Calu3 (cell line): ENCODE measurements at regions not wholly inside any gene's neighbourhood (a gene's known extent, or its start where the extent isn't known, plus 50 kb on each side); places are given as distances from the start of the nearest gene placed in this dataset.

Source experiments
- BruUV-seq: library from RNA; stranded (reverse); fragments of 400-500 nt; replicated peaks from 2 replicates; lab custom pipeline; 2021; lab: Mats Ljungman, UMichigan
- CTCF ChIA-PET: fragments of 300-600 bp; sonication (Branson Sonifier 250); formaldehyde crosslinking; loops from one replicate; lab custom pipeline; 2022; ENCODE audit warnings: antibody characterized with exemption; lab: Charles Lee
- DNase-seq: peaks from one replicate; pipeline ENCODE4 v3.0.0; 2022
- H3K27ac Mint-ChIP-seq: one replicate; pipeline ENCODE4 v1.8.0; 2022; ENCODE audit warnings: mixed read lengths; ENCODE audit not compliant: unreplicated experiment
- H3K27me3 Mint-ChIP-seq: one replicate; pipeline ENCODE4 v1.8.0; 2022; ENCODE audit warnings: mixed read lengths; ENCODE audit not compliant: unreplicated experiment
- H3K36me3 Mint-ChIP-seq: one replicate; pipeline ENCODE4 v1.8.0; 2022; ENCODE audit warnings: mild to moderate bottlenecking, moderate library complexity, mixed read lengths; ENCODE audit not compliant: insufficient read depth, unreplicated experiment
- H3K4me1 Mint-ChIP-seq: one replicate; pipeline ENCODE4 v1.8.0; 2022; ENCODE audit warnings: mild to moderate bottlenecking, low read depth, mixed read lengths; ENCODE audit not compliant: unreplicated experiment
- H3K4me3 Mint-ChIP-seq: one replicate; pipeline ENCODE4 v1.8.0; 2022; ENCODE audit warnings: mild to moderate bottlenecking, low read depth, moderate library complexity, mixed read lengths; ENCODE audit not compliant: unreplicated experiment
- H3K9me3 Mint-ChIP-seq: one replicate; pipeline ENCODE4 v1.8.0; 2022; ENCODE audit warnings: low read depth, mixed read lengths; ENCODE audit not compliant: unreplicated experiment
- CTCF ChIP-seq: fragments of 200-600 bp; IDR thresholded peaks from one replicate; pipeline ENCODE4 v1.8.0; 2022; ENCODE audit warnings: antibody characterized with exemption; ENCODE audit not compliant: unreplicated experiment
- intact Hi-C: fragments of 100-400 bp; cut with micrococcal nuclease; formaldehyde crosslinking; loops from one replicate; pipeline ENCODE4 v1.10.0; 2022; ENCODE audit not compliant: unreplicated experiment

GRCh38 chr9:29212397-29213387 lies 1639.4 kb upstream of the C9orf72 start:
- Mint-ChIP-seq H3K9me3 (no peaks in the 10 kb centered on the region), H3K4me1 (peaks cover 13% of the 10 kb centered on the region), H3K4me3 (peak overlapping the region; percentile 67), H3K36me3 (peaks cover 33% of the 10 kb centered on the region), H3K27ac (peak overlapping the region; percentile 79), H3K27me3 (no peaks in the 10 kb centered on the region)
- intact Hi-C loops = loop anchor here (10.0 kb wide), 1 partner anchor 328 kb away; no protein-coding TSS in a partner anchor
- CTCF ChIA-PET = interaction anchor here (0.7 kb wide), 1 partner anchor 216 kb away, joined by 3 read pairs; no protein-coding TSS in a partner anchor
- DNase-seq = peak; percentile 35
- no TSS peak for BruUV-seq
- TF ChIP-seq CTCF = no peak

- H3K27me3 Mint-ChIP-seq = no peaks in the 10 kb centered on the region
- TF ChIP-seq CTCF = no peak
- CTCF ChIA-PET = interaction anchor here (0.7 to 1.2 kb wide), 2 partner anchors 217 to 439 kb away, joined by 3 to 4 read pairs; no protein-coding TSS in a partner anchor
- H3K4me3 Mint-ChIP-seq = peak within 1 kb of the TSS; percentile 67
- H3K4me1 Mint-ChIP-seq = peaks cover 13% of the 10 kb centered on the region
- BruUV-seq = no TSS peak
- peak within 1 kb of the TSS; percentile 79 for H3K27ac Mint-ChIP-seq
- DNase-seq = peak; percentile 23
- peaks cover 33% of the 10 kb centered on the region for H3K36me3 Mint-ChIP-seq
- intact Hi-C loops = loop anchor here (10.0 kb wide), 1 partner anchor 329 kb away; no protein-coding TSS in a partner anchor
- no peaks in the 10 kb centered on the region for H3K9me3 Mint-ChIP-seq
Observed at GRCh38 chr9:29213417-29214153, 1640.3 kb upstream of the C9orf72 start, which contains the start of gene LINGO2. LINGO2 (minus strand) TSS chr9:29213601.

- H3K4me1 Mint-ChIP-seq = peaks cover 13% of the 10 kb centered on the region
- peaks cover 33% of the 10 kb centered on the region for H3K36me3 Mint-ChIP-seq
- no peak overlapping the region for H3K27ac Mint-ChIP-seq
- intact Hi-C loops = loop anchor here (10.0 kb wide), 1 partner anchor 329 kb away; no protein-coding TSS in a partner anchor
- DNase-seq = peak; percentile 34
- no TSS peak for BruUV-seq
- no peak for TF ChIP-seq CTCF
- H3K27me3 Mint-ChIP-seq = no peaks in the 10 kb centered on the region
- CTCF ChIA-PET = interaction anchor here (1.2 kb wide), 1 partner anchor 439 kb away, joined by 4 read pairs; no protein-coding TSS in a partner anchor
- peak overlapping the region; percentile 67 for H3K4me3 Mint-ChIP-seq
- no peaks in the 10 kb centered on the region for H3K9me3 Mint-ChIP-seq
Observed at GRCh38 chr9:29214154-29214689, 1640.9 kb upstream of the C9orf72 start.
